Neural progenitor cell (in vitro differentiated cells): ENCODE measurements at regions not wholly inside any gene's neighbourhood (a gene's known extent, or its start where the extent isn't known, plus 50 kb on each side); places are given as distances from the start of the nearest gene placed in this dataset.

Experiments used
- DNase-seq: peaks from one replicate; pipeline ENCODE4 v3.0.0-alpha.2; 2016; ENCODE audit warnings: low spot score
- H2AFZ ChIP-seq: fragments of 200-600 bp; sonication (generic); replicated peaks from 2 replicates; pipeline ENCODE4 v1.6.1; 2016; ENCODE audit warnings: antibody characterized with exemption
- H3F3A ChIP-seq: fragments of 200-600 bp; sonication (generic); 2 replicates; pipeline ENCODE4 v1.6.1; 2016; ENCODE audit warnings: antibody characterized with exemption, low read depth
- H3K27ac ChIP-seq: fragments of 200-600 bp; sonication (generic); 2 replicates; pipeline ENCODE4 v1.5.1; 2016; ENCODE audit warnings: mild to moderate bottlenecking
- H3K27me3 ChIP-seq: fragments of 200-600 bp; sonication (generic); 2 replicates; pipeline ENCODE4 v1.6.1; 2016; ENCODE audit warnings: mild to moderate bottlenecking, moderate library complexity
- H3K36me3 ChIP-seq: fragments of 200-600 bp; sonication (generic); 2 replicates; pipeline ENCODE4 v1.5.1; 2016
- H3K4me1 ChIP-seq: fragments of 200-600 bp; sonication (generic); 2 replicates; pipeline ENCODE4 v1.6.1; 2016; ENCODE audit warnings: mixed run types
- H3K4me2 ChIP-seq: fragments of 200-600 bp; sonication (generic); 2 replicates; pipeline ENCODE4 v1.6.1; 2016
- H3K4me3 ChIP-seq: fragments of 200-600 bp; sonication (generic); 2 replicates; pipeline ENCODE4 v1.5.1; 2016
- H3K79me2 ChIP-seq: fragments of 200-600 bp; sonication (generic); 2 replicates; pipeline ENCODE4 v1.6.1; 2016; ENCODE audit warnings: low read depth
- H3K9ac ChIP-seq: fragments of 200-600 bp; sonication (generic); 2 replicates; pipeline ENCODE4 v1.6.1; 2016
- H3K9me3 ChIP-seq: fragments of 200-600 bp; sonication (generic); 2 replicates; pipeline ENCODE4 v1.5.1; 2016; ENCODE audit warnings: low read depth
- H4K20me1 ChIP-seq: fragments of 200-600 bp; sonication (generic); 2 replicates; pipeline ENCODE4 v1.6.1; 2016; ENCODE audit warnings: low read depth
- H3K27ac Mint-ChIP-seq: 3 replicates; pipeline ENCODE4 v1.8.0; 2021; ENCODE audit warnings: mixed read lengths
- H3K27me3 Mint-ChIP-seq: 2 replicates; pipeline ENCODE4 v1.8.0; 2022; ENCODE audit warnings: low read depth, mild to moderate bottlenecking, inconsistent platforms, moderate library complexity, mixed read lengths; ENCODE audit not compliant: insufficient read depth
- H3K36me3 Mint-ChIP-seq: 3 replicates; pipeline ENCODE4 v1.8.0; 2021; ENCODE audit warnings: mixed read lengths
- H3K4me1 Mint-ChIP-seq: 3 replicates; pipeline ENCODE4 v1.8.0; 2021; ENCODE audit warnings: mixed read lengths
- H3K4me3 Mint-ChIP-seq: 3 replicates; pipeline ENCODE4 v1.8.0; 2021; ENCODE audit warnings: mild to moderate bottlenecking, moderate library complexity, mixed read lengths
- H3K9me3 Mint-ChIP-seq: 3 replicates; pipeline ENCODE4 v1.8.0; 2020; ENCODE audit warnings: mixed read lengths
- EZH2 ChIP-seq: fragments of 200-600 bp; sonication (generic); IDR thresholded peaks from 2 replicates; pipeline ENCODE4 v1.6.1; 2017; ENCODE audit warnings: antibody characterized with exemption, mild to moderate bottlenecking, moderate library complexity
- EZH2phosphoT487 ChIP-seq: fragments of 200-600 bp; sonication (generic); IDR thresholded peaks from 2 replicates; pipeline ENCODE4 v1.6.1; 2017; ENCODE audit warnings: antibody characterized with exemption
- TF ChIP-seq, protein P1 (sequence below): fragments of 200-600 bp; sonication (generic); IDR thresholded peaks from 2 replicates; pipeline ENCODE4 v1.5.1; 2017; ENCODE audit warnings: antibody characterized with exemption, mild to moderate bottlenecking

DNA sequence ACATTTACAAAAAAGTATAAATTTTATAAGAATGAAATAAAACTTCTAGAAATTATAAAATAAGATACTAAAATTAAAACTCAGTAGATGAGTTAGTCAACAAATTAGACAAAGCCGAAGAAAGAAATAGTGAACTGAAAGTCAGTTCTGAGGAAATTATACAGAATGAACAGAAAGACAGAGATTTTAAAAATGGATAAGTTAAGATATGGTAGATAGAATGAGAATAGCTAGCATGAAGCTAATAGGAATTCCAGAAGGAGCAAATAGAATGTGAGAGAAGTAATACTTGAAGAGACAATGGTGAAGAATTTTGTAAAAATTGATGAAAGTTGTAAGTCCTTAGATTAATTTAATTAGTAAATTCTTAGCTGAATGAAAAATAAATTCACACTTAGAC is 430.4 kb upstream of the RUNX1 start:
- no peaks in the 10 kb centered on the region for H3K4me1 Mint-ChIP-seq
- Histone ChIP-seq H3K27ac (no peak overlapping the region), H2AFZ (no peak overlapping the region), H3K4me3 (no peak overlapping the region), H3K79me2 (no peaks in the 10 kb centered on the region), H3K4me1 (peaks cover 10% of the 10 kb centered on the region), H3K36me3 (no peaks in the 10 kb centered on the region), H4K20me1 (no peaks in the 10 kb centered on the region), H3K9ac (no peak overlapping the region), H3K9me3 (peaks cover 10% of the 10 kb centered on the region), H3K4me2 (no peak overlapping the region), H3F3A (no peaks in the 10 kb centered on the region), H3K27me3 (no peaks in the 10 kb centered on the region)
- TF ChIP-seq, protein P1, sequence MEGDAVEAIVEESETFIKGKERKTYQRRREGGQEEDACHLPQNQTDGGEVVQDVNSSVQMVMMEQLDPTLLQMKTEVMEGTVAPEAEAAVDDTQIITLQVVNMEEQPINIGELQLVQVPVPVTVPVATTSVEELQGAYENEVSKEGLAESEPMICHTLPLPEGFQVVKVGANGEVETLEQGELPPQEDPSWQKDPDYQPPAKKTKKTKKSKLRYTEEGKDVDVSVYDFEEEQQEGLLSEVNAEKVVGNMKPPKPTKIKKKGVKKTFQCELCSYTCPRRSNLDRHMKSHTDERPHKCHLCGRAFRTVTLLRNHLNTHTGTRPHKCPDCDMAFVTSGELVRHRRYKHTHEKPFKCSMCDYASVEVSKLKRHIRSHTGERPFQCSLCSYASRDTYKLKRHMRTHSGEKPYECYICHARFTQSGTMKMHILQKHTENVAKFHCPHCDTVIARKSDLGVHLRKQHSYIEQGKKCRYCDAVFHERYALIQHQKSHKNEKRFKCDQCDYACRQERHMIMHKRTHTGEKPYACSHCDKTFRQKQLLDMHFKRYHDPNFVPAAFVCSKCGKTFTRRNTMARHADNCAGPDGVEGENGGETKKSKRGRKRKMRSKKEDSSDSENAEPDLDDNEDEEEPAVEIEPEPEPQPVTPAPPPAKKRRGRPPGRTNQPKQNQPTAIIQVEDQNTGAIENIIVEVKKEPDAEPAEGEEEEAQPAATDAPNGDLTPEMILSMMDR: no peak
- TF ChIP-seq EZH2phosphoT487 (no peak), EZH2 (no peak)
- H3K9me3 Mint-ChIP-seq: peaks cover 4% of the 10 kb centered on the region
- H3K27ac Mint-ChIP-seq: no peak overlapping the region
- DNase-seq: no peak
- H3K4me3 Mint-ChIP-seq: no peak overlapping the region
- peaks cover 6% of the 10 kb centered on the region for H3K27me3 Mint-ChIP-seq
- H3K36me3 Mint-ChIP-seq: no peaks in the 10 kb centered on the region

DNA sequence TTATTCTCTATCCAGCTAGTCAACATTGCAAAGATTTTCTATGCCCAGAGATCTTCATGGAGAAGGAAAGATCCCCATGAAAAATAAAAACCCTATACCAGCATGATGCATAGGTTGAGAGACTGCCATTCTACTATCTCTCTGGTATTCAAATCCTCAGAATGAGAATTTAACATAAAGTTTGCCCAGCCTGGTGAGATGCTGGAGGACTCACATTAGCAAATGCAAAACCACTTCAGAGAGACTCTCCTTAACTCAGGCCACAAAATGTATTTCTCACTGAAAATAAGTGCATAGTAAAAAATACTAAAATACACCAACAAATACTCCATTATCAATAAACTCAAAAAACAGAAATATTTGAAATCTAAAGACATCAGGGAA is 430.0 kb upstream of the RUNX1 start:
- no peak overlapping the region for H2AFZ ChIP-seq
- no peak overlapping the region for H3K4me2 ChIP-seq
- no peak overlapping the region for H3K4me3 ChIP-seq
- peaks cover 10% of the 10 kb centered on the region for H3K4me1 ChIP-seq
- Mint-ChIP-seq H3K27ac (no peak overlapping the region), H3K9me3 (peaks cover 4% of the 10 kb centered on the region), H3K27me3 (peaks cover 6% of the 10 kb centered on the region), H3K4me3 (no peak overlapping the region), H3K36me3 (no peaks in the 10 kb centered on the region), H3K4me1 (no peaks in the 10 kb centered on the region)
- no peak for DNase-seq
- no peaks in the 10 kb centered on the region for H4K20me1 ChIP-seq
- H3K9ac ChIP-seq: no peak overlapping the region
- no peaks in the 10 kb centered on the region for H3K36me3 ChIP-seq
- TF ChIP-seq EZH2: no peak
- TF ChIP-seq EZH2phosphoT487: no peak
- TF ChIP-seq, protein P1: no peak
- H3K9me3 ChIP-seq: peaks cover 10% of the 10 kb centered on the region
- H3K27ac ChIP-seq: no peak overlapping the region
- H3F3A ChIP-seq: no peaks in the 10 kb centered on the region
- H3K79me2 ChIP-seq: no peaks in the 10 kb centered on the region
- H3K27me3 ChIP-seq: no peaks in the 10 kb centered on the region

DNA sequence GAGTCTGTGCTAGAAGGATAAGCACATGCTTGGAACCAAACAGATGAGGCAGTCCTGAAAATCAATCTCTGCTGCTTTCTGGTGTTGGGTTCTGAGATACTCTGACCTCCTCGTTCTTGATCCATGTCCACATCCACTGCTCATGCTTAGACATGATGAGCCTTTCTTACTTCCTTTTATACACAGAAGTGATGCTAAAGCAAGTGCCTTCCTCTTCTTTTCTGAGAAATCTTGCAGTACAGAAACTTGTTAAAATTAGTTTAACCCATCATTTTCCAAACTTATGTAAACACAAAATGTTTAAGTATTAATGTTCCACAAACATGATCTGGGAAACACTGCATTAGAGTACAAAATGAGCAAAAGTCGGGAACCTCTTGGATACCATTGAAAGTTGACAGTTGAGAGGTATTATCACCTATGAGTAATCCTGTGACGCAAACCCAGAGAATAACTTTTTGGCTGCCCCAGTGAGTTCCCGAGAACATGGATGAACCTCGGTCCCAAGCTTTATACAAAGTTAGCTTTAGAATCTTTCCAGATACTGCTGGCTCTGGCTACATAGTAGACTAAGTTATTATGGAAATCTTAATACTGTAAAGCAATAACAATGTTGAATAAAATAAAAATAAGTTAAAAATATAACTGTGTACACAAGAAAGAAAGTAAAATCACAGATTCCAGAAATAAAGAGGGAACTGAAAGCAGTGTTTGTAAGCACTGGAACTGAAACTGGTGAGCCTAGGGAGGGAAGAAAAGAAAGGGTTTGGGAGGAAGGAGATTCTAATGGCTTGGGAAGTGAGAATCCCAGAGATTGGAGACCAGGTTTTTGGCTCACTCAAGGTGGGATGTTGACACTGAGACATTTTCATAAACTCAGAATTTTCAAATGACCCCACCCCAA is 429.3 kb upstream of the RUNX1 start:
- Histone ChIP-seq H3K27me3 (no peaks in the 10 kb centered on the region), H3K9ac (no peak overlapping the region), H2AFZ (no peak overlapping the region), H3K4me1 (peaks cover 10% of the 10 kb centered on the region), H4K20me1 (no peaks in the 10 kb centered on the region), H3K79me2 (no peaks in the 10 kb centered on the region), H3K27ac (no peak overlapping the region), H3F3A (no peaks in the 10 kb centered on the region), H3K36me3 (no peaks in the 10 kb centered on the region), H3K9me3 (peaks cover 10% of the 10 kb centered on the region), H3K4me2 (no peak overlapping the region), H3K4me3 (no peak overlapping the region)
- DNase-seq: no peak
- Mint-ChIP-seq H3K27me3 (peaks cover 6% of the 10 kb centered on the region), H3K9me3 (peaks cover 4% of the 10 kb centered on the region), H3K27ac (no peak overlapping the region), H3K4me3 (no peak overlapping the region), H3K4me1 (no peaks in the 10 kb centered on the region), H3K36me3 (no peaks in the 10 kb centered on the region)
- TF ChIP-seq EZH2phosphoT487 (no peak), EZH2 (no peak)
- TF ChIP-seq, protein P1: no peak
